SK-N-SH (cell line): ENCODE measurements at regions not wholly inside any gene's neighbourhood (a gene's known extent, or its start where the extent isn't known, plus 50 kb on each side); places are given as distances from the start of the nearest gene placed in this dataset.

ENCODE experiments used
- SMC3 ChIP-seq: IDR thresholded peaks from 2 replicates; pipeline ENCODE4 v1.6.1; 2012; ENCODE audit warnings: low read depth, low read length, improper control_type of control experiment
- TAF1 ChIP-seq: IDR thresholded peaks from 2 replicates; pipeline ENCODE4 v1.6.1; 2012; ENCODE audit warnings: low read depth, mild to moderate bottlenecking, low read length, moderate library complexity, borderline replicate concordance

- no peak for TF ChIP-seq SMC3
- TF ChIP-seq TAF1, result no peak
Measured at GRCh38 chr22:23389271-23390071, 190.6 kb downstream of the IGLL1 start.
